Endothelial cell of umbilical vein (primary cell): ENCODE measurements at regions not wholly inside any gene's neighbourhood (a gene's known extent, or its start where the extent isn't known, plus 50 kb on each side); places are given as distances from the start of the nearest gene placed in this dataset.

Experiments used
- BruUV-seq: library from RNA; stranded (reverse); fragments of 400-500 nt; replicated peaks from 2 replicates; lab custom pipeline; 2021; lab: Mats Ljungman, UMichigan
- CTCF ChIA-PET: fragments of 300-600, 350-600 bp; sonication (Branson Sonifier 250); formaldehyde crosslinking; loops from one replicate; lab custom pipeline; 2021; ENCODE audit warnings: antibody characterized with exemption, inconsistent platforms; lab: Charles Lee
- POLR2A ChIA-PET: fragments of 300-600, 350-600 bp; sonication (Branson Sonifier 250); formaldehyde crosslinking; loops from one replicate; lab custom pipeline; 2021; ENCODE audit warnings: antibody characterized with exemption, inconsistent platforms; lab: Charles Lee
- DNase-seq: peaks from one replicate; pipeline ENCODE4 v3.0.0-alpha.2; 2011; ENCODE audit warnings: low read depth, low spot score
- FAIRE-seq: peaks from 2 replicates; lab custom pipeline; 2011; peaks lifted over from hg19 to GRCh38; lab: Jason Lieb, UNC
- H2AFZ ChIP-seq: 2 replicates; pipeline ENCODE4 v1.6.0; 2012; ENCODE audit warnings: low read depth, low read length, control low read depth, inconsistent platforms
- H3K27ac ChIP-seq: 2 replicates; pipeline ENCODE4 v1.5.1; 2011; ENCODE audit warnings: low read depth, mild to moderate bottlenecking, control low read depth, low read length, moderate library complexity; ENCODE audit not compliant: insufficient read depth
- H3K27me3 ChIP-seq, 2 experiments: 2 replicates each; pipeline versions ENCODE4 v1.6.0 to v1.6.1; 2011; ENCODE audit warnings: low read length in 2 of 2, mixed read lengths in 1 of 2; ENCODE audit not compliant: control insufficient read depth in 2 of 2, insufficient read depth in 2 of 2
- H3K36me3 ChIP-seq, 2 experiments: 2 replicates in 1 of 2; 3 replicates in 1 of 2; pipeline ENCODE4 v1.5.1; 2011; ENCODE audit warnings: low read length in 2 of 2, mild to moderate bottlenecking in 1 of 2, moderate library complexity in 1 of 2; ENCODE audit not compliant: control insufficient read depth in 2 of 2, insufficient read depth in 2 of 2; ENCODE audit errors: extremely low read depth in 1 of 2
- H3K4me1 ChIP-seq: 3 replicates; pipeline ENCODE4 v1.5.1; 2011; ENCODE audit warnings: mild to moderate bottlenecking, low read length; ENCODE audit not compliant: control insufficient read depth, insufficient read depth; ENCODE audit errors: extremely low read depth
- H3K4me2 ChIP-seq: 2 replicates; pipeline ENCODE4 v1.6.1; 2011; ENCODE audit warnings: low read length, control low read depth, mixed read lengths; ENCODE audit not compliant: insufficient read depth
- H3K4me3 ChIP-seq, 3 experiments: fragments of 200-600 bp in 1 of 3; sonication (generic), shearing (Covaris generic) in 1 of 3; replicated peaks in 1 of 3; 2 replicates each; pipeline ENCODE4 v1.5.1; 2011 to 2016; ENCODE audit warnings: control low read depth in 3 of 3, low read length in 3 of 3, mild to moderate bottlenecking in 2 of 3, inconsistent platforms in 1 of 3, low read depth in 1 of 3, moderate library complexity in 1 of 3; ENCODE audit not compliant: insufficient read depth in 1 of 3
- H3K79me2 ChIP-seq: 2 replicates; pipeline ENCODE4 v1.6.0; 2012; ENCODE audit warnings: low read length, inconsistent platforms; ENCODE audit not compliant: control insufficient read depth, insufficient read depth
- H3K9ac ChIP-seq: replicated peaks from 2 replicates; pipeline ENCODE3; 2011; ENCODE audit warnings: low read length, control low read depth; ENCODE audit not compliant: insufficient read depth; ENCODE audit errors: extremely low read depth
- H3K9me1 ChIP-seq: replicated peaks from 3 replicates; pipeline ENCODE4 v1.6.0; 2011; ENCODE audit warnings: mild to moderate bottlenecking, low read length; ENCODE audit not compliant: control insufficient read depth, insufficient read depth; ENCODE audit errors: extremely low read depth
- H3K9me3 ChIP-seq: replicated peaks from 2 replicates; pipeline ENCODE4 v1.5.1; 2012; ENCODE audit warnings: low read length, inconsistent platforms; ENCODE audit not compliant: control insufficient read depth, insufficient read depth
- H4K20me1 ChIP-seq: replicated peaks from 2 replicates; pipeline ENCODE3; 2011; ENCODE audit warnings: mild to moderate bottlenecking, low read length; ENCODE audit not compliant: control insufficient read depth, insufficient read depth; ENCODE audit errors: extremely low read depth
- EZH2 ChIP-seq: IDR thresholded peaks from 2 replicates; pipeline ENCODE4 v1.6.1; 2012; ENCODE audit warnings: borderline replicate concordance, low read depth, mild to moderate bottlenecking, moderate library complexity, low read length, inconsistent platforms; ENCODE audit not compliant: severe bottlenecking
- FOS ChIP-seq: IDR thresholded peaks from 2 replicates; pipeline ENCODE4 v1.6.1; 2011; ENCODE audit warnings: mild to moderate bottlenecking, low read length, moderate library complexity, borderline replicate concordance; ENCODE audit not compliant: insufficient read depth
- GATA2 ChIP-seq: IDR thresholded peaks from 2 replicates; pipeline ENCODE4 v1.7.0; 2011; ENCODE audit warnings: low read depth, mild to moderate bottlenecking, moderate library complexity, mixed read lengths, low read length; ENCODE audit not compliant: insufficient read length, insufficient read depth
- JUN ChIP-seq: IDR thresholded peaks from 2 replicates; pipeline ENCODE4 v1.6.1; 2011; ENCODE audit warnings: borderline replicate concordance, low read depth; ENCODE audit not compliant: insufficient read length, insufficient read depth
- MYC ChIP-seq: IDR thresholded peaks from one replicate; pipeline ENCODE4 v1.6.1; 2011; ENCODE audit warnings: mild to moderate bottlenecking, low read depth, low read length
- POLR2A ChIP-seq: IDR thresholded peaks from 2 replicates; pipeline ENCODE4 v1.6.1; 2012; ENCODE audit warnings: low read depth, mild to moderate bottlenecking, control low read depth, low read length
- POLR2AphosphoS5 ChIP-seq: IDR thresholded peaks from 2 replicates; pipeline ENCODE4 v1.6.1; 2012; ENCODE audit warnings: low read depth, mild to moderate bottlenecking, control low read depth, low read length, moderate library complexity; ENCODE audit not compliant: insufficient read depth
- dilution Hi-C: fragments of 300-500 bp; cut with MboI; formaldehyde crosslinking; loops from one replicate; pipeline ENCODE4 v1.15.0; 2019; ENCODE audit warnings: low sequenced_read_pairs; ENCODE audit not compliant: extremely low pct_ligation_motif_present
- intact Hi-C: fragments of 100-400 bp; cut with micrococcal nuclease; formaldehyde crosslinking; loops from one replicate; pipeline ENCODE4 v1.10.0; 2022
- TF ChIP-seq, protein P1 (sequence below): IDR thresholded peaks from 2 replicates; pipeline ENCODE4 v1.6.1; 2011; ENCODE audit not compliant: insufficient read depth, insufficient read length
- TF ChIP-seq, protein P2 (sequence below), 2 donors: IDR thresholded peaks; 1 replicate in 1 of 2; 2 replicates in 1 of 2; pipeline ENCODE4 v1.5.1; 2011; ENCODE audit warnings: low read length in 2 of 2, mild to moderate bottlenecking in 2 of 2, moderate library complexity in 2 of 2, control low read depth in 1 of 2, inconsistent platforms in 1 of 2, low read depth in 1 of 2; ENCODE audit not compliant: insufficient read depth in 1 of 2; ENCODE audit errors: extremely low read depth in 1 of 2

DNA sequence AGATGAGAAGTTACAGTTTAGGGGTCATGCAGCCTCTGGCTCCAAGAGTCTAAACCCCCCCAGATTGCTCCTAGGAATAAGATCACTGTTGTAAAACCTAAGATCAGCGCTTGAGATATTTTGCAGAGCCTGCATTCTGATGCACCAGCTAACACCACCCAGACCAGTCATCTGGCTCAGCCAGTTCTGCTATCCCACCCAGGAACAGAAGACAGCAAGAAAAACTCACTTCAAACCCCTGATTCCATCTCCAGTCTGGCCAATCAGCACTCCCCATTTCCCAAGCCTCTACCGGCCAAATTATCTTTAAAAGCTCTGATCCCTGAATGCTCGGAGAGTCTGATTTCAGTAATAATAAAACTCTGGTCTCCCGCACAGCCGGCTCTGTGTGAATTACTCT lies 158.6 kb downstream of the ZNF664 start:
- Histone ChIP-seq H3K9ac (no peak overlapping the region), H3K27ac (no peak overlapping the region), H4K20me1 (no peaks in the 10 kb centered on the region), H3K9me3 (no peaks in the 10 kb centered on the region), H3K4me1 (no peaks in the 10 kb centered on the region), H2AFZ (no peak overlapping the region), H3K27me3 (no peaks in the 10 kb centered on the region), H3K79me2 (no peaks in the 10 kb centered on the region), H3K36me3 (no peaks in the 10 kb centered on the region), H3K9me1 (no peaks in the 10 kb centered on the region), H3K4me3 (no peak overlapping the region), H3K4me2 (no peak overlapping the region)
- ChIA-PET POLR2A (no interaction called here), CTCF (interaction anchor here (1.4 kb wide), 1 partner anchor 9 kb away, joined by 5 read pairs; no protein-coding TSS in a partner anchor)
- intact Hi-C loops: no loop called here
- TF ChIP-seq MYC (no peak), POLR2A (no peak), POLR2AphosphoS5 (no peak), GATA2 (no peak), EZH2 (no peak), JUN (no peak), FOS (no peak)
- TF ChIP-seq, protein P1, sequence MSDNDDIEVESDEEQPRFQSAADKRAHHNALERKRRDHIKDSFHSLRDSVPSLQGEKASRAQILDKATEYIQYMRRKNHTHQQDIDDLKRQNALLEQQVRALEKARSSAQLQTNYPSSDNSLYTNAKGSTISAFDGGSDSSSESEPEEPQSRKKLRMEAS: no peak
- TF ChIP-seq, protein P2, sequence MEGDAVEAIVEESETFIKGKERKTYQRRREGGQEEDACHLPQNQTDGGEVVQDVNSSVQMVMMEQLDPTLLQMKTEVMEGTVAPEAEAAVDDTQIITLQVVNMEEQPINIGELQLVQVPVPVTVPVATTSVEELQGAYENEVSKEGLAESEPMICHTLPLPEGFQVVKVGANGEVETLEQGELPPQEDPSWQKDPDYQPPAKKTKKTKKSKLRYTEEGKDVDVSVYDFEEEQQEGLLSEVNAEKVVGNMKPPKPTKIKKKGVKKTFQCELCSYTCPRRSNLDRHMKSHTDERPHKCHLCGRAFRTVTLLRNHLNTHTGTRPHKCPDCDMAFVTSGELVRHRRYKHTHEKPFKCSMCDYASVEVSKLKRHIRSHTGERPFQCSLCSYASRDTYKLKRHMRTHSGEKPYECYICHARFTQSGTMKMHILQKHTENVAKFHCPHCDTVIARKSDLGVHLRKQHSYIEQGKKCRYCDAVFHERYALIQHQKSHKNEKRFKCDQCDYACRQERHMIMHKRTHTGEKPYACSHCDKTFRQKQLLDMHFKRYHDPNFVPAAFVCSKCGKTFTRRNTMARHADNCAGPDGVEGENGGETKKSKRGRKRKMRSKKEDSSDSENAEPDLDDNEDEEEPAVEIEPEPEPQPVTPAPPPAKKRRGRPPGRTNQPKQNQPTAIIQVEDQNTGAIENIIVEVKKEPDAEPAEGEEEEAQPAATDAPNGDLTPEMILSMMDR (IDR thresholded peaks at IDR 0.05; ENCODE audit: extremely low read depth in 1 of 2, insufficient read depth in 1 of 2, low read depth in 1 of 2, low read length in 2 of 2): no peak
- DNase-seq (no peak), FAIRE-seq (no peak)
- no TSS peak for BruUV-seq
- dilution Hi-C loops: no loop called here
